PC-9 (cell line): ENCODE measurements at regions not wholly inside any gene's neighbourhood (a gene's known extent, or its start where the extent isn't known, plus 50 kb on each side); places are given as distances from the start of the nearest gene placed in this dataset.

Source experiments
- BruUV-seq: library from RNA; stranded (reverse); fragments of 400-500 nt; replicated peaks from 2 replicates; lab custom pipeline; 2021; lab: Mats Ljungman, UMichigan
- CTCF ChIA-PET: fragments of 300-600 bp; sonication (Branson Sonifier 250); formaldehyde crosslinking; loops from one replicate; lab custom pipeline; 2022; ENCODE audit warnings: antibody characterized with exemption; lab: Charles Lee
- POLR2A ChIA-PET: fragments of 300-600 bp; sonication (Branson Sonifier 250); formaldehyde crosslinking; loops from one replicate; lab custom pipeline; 2022; ENCODE audit warnings: antibody characterized with exemption; ENCODE audit not compliant: unreplicated experiment; lab: Charles Lee
- DNase-seq, 2 experiments: peaks; one replicate each; pipeline versions ENCODE4 v3.0.0 to v3.0.0-alpha.2; 2015 to 2022; ENCODE audit warnings: mixed read lengths in 1 of 2
- H2AFZ ChIP-seq: fragments of 200-600 bp; sonication (generic); 2 replicates; pipeline ENCODE4 v1.8.1; 2017; ENCODE audit warnings: antibody characterized with exemption
- H3F3A ChIP-seq: fragments of 200-600 bp; sonication (generic); 2 replicates; pipeline ENCODE4 v1.8.1; 2017; ENCODE audit warnings: antibody characterized with exemption, mild to moderate bottlenecking, low read depth; ENCODE audit not compliant: insufficient read depth
- H3K27ac ChIP-seq: fragments of 200-600 bp; sonication (generic); 2 replicates; pipeline ENCODE4 v1.6.1; 2016; ENCODE audit warnings: mixed run types
- H3K27me3 ChIP-seq: fragments of 200-600 bp; sonication (generic); 2 replicates; pipeline ENCODE4 v1.6.1; 2016; ENCODE audit warnings: low read depth, mixed run types; ENCODE audit not compliant: insufficient read depth
- H3K36me3 ChIP-seq: fragments of 200-600 bp; sonication (generic); 2 replicates; pipeline ENCODE4 v1.6.1; 2016; ENCODE audit warnings: low read depth, mixed run types
- H3K4me1 ChIP-seq: fragments of 200-600 bp; sonication (generic); replicated peaks from 2 replicates; pipeline ENCODE4 v1.6.1; 2016; ENCODE audit warnings: mixed run types; ENCODE audit not compliant: insufficient read depth
- H3K4me2 ChIP-seq: fragments of 200-600 bp; sonication (generic); 2 replicates; pipeline ENCODE4 v1.6.1; 2017; ENCODE audit warnings: mixed run types
- H3K4me3 ChIP-seq: fragments of 200-600 bp; sonication (generic); 2 replicates; pipeline ENCODE4 v1.6.1; 2016; ENCODE audit warnings: mixed run types
- H3K79me2 ChIP-seq: fragments of 200-600 bp; sonication (generic); 2 replicates; pipeline ENCODE4 v1.6.1; 2017; ENCODE audit warnings: low read depth, mixed run types
- H3K9me2 ChIP-seq: fragments of 200-600 bp; sonication (generic); 2 replicates; pipeline ENCODE4 v1.8.1; 2017; ENCODE audit warnings: mild to moderate bottlenecking; ENCODE audit not compliant: insufficient read depth
- H3K9me3 ChIP-seq: fragments of 200-600 bp; sonication (generic); 2 replicates; pipeline ENCODE4 v1.8.1; 2016; ENCODE audit warnings: low read depth; ENCODE audit not compliant: insufficient read depth
- H4K20me1 ChIP-seq: fragments of 200-600 bp; sonication (generic); 2 replicates; pipeline ENCODE4 v1.8.1; 2017; ENCODE audit not compliant: insufficient read depth
- EZH2 ChIP-seq: fragments of 200-600 bp; sonication (generic); IDR thresholded peaks from 2 replicates; pipeline ENCODE4 v1.8.0; 2017; ENCODE audit warnings: antibody characterized with exemption, low read depth
- intact Hi-C: fragments of 100-400 bp; cut with micrococcal nuclease; formaldehyde crosslinking; loops from one replicate; pipeline ENCODE4 v1.10.0; 2022; ENCODE audit not compliant: unreplicated experiment
- TF ChIP-seq, protein P1 (sequence below): fragments of 200-600 bp; sonication (generic); conservative IDR thresholded peaks from 2 replicates; pipeline ENCODE4 v1.6.1; 2017; ENCODE audit warnings: mixed run types, antibody characterized with exemption, mild to moderate bottlenecking, moderate library complexity

DNA sequence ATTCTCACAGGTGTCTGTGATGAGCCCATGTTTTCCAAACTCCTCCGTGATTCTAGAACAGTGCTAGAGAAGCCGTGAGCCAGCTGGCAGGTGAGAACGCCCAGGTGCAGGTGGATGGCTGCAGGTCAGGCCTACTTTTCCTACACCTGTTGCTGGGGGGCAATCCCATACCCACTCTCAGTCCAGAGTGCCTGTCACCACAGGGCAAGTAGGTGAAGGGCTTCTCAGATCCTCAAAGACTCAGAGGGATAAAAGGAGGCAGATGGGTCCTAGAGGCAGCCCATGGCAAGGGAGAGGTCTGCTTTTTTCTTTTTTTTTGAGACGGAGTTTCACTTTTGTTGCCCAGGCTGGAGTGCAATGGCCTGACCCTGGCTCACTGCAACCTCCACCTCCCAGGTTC is 50.7 kb upstream of the H6PD start:
- CTCF ChIA-PET = no interaction called here
- Histone ChIP-seq H3F3A (0 out of 2 replicates have a peak, but pooled peaks cover 3% of the 10 kb centered on the region), H3K9me2 (no peaks in the 10 kb centered on the region), H3K4me1 (peaks cover 16% of the 10 kb centered on the region), H3K79me2 (no peaks in the 10 kb centered on the region), H3K36me3 (no peaks in the 10 kb centered on the region), H2AFZ (no peak overlapping the region), H3K27me3 (no peaks in the 10 kb centered on the region), H3K27ac (no peak overlapping the region), H3K4me3 (no peak overlapping the region), H3K4me2 (no peak overlapping the region), H3K9me3 (no peaks in the 10 kb centered on the region), H4K20me1 (no peaks in the 10 kb centered on the region)
- no TSS peak for BruUV-seq
- TF ChIP-seq EZH2 = no peak
- DNase-seq = no peak
- intact Hi-C loops = loop anchor here (5.0 kb wide), 2 partner anchors 57 to 308 kb away; partner anchors contain the start of gene GPR157
- POLR2A ChIA-PET = no interaction called here

DNA sequence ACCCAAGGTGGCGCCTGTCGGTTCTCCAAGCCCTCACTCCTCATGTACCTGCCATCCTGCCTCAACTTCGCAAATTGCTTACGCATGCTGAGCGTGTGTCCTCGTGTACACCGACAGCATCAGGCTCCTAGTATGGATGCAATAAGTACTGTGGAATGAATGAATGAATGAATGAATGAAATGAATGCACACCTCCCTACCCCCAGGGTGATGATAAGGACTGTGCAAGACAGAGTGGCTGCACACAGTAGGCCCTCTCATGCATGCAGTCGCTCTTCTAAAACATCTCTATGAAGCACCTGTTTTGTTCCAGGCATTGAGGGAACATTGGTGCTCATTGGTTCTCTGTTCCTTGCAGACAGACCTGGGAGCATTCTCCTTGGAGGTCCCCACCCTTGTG is 49.8 kb upstream of the H6PD start:
- no peak for TF ChIP-seq EZH2
- TF ChIP-seq, protein P1, sequence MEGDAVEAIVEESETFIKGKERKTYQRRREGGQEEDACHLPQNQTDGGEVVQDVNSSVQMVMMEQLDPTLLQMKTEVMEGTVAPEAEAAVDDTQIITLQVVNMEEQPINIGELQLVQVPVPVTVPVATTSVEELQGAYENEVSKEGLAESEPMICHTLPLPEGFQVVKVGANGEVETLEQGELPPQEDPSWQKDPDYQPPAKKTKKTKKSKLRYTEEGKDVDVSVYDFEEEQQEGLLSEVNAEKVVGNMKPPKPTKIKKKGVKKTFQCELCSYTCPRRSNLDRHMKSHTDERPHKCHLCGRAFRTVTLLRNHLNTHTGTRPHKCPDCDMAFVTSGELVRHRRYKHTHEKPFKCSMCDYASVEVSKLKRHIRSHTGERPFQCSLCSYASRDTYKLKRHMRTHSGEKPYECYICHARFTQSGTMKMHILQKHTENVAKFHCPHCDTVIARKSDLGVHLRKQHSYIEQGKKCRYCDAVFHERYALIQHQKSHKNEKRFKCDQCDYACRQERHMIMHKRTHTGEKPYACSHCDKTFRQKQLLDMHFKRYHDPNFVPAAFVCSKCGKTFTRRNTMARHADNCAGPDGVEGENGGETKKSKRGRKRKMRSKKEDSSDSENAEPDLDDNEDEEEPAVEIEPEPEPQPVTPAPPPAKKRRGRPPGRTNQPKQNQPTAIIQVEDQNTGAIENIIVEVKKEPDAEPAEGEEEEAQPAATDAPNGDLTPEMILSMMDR = no peak
- POLR2A ChIA-PET = no interaction called here
- intact Hi-C loops = loop anchor here (5.0 kb wide), 2 partner anchors 57 to 308 kb away; partner anchors contain the start of gene GPR157
- CTCF ChIA-PET = no interaction called here
- Histone ChIP-seq H3F3A (0 out of 2 replicates have a peak, but pooled peaks cover 3% of the 10 kb centered on the region), H3K9me2 (no peaks in the 10 kb centered on the region), H3K79me2 (no peaks in the 10 kb centered on the region), H4K20me1 (no peaks in the 10 kb centered on the region), H3K27me3 (no peaks in the 10 kb centered on the region), H3K4me3 (no peak overlapping the region), H3K36me3 (no peaks in the 10 kb centered on the region), H3K9me3 (no peaks in the 10 kb centered on the region), H3K4me1 (peaks cover 13% of the 10 kb centered on the region), H3K4me2 (no peak overlapping the region), H3K27ac (no peak overlapping the region), H2AFZ (no peak overlapping the region)
- no TSS peak for BruUV-seq
- DNase-seq = no peak
